ENCODE measurements at regions not wholly inside any gene's neighbourhood (a gene's known extent, or its start where the extent isn't known, plus 50 kb on each side); places are given as distances from the start of the nearest gene placed in this dataset.

GRCh38 chr1:214793708-214794107, 190.7 kb downstream of the CENPF start:
- TF ChIP-seq MIXL1 (CRISPR knock-in tag; IDR thresholded peaks at IDR 0.05) (no peak), CEBPB (IDR thresholded peaks at IDR 0.05; ENCODE audit: borderline replicate concordance, low read depth, low read length) (peak; percentile 81), ZFP36L1 (CRISPR knock-in tag; IDR thresholded peaks at IDR 0.05) (no peak), ZNF484 (CRISPR knock-in tag; IDR thresholded peaks at IDR 0.05; ENCODE audit: borderline replicate concordance, low read depth) (no peak), ZNF530 (CRISPR knock-in tag; IDR thresholded peaks at IDR 0.05; ENCODE audit: low read depth) (no peak), KDM4B (CRISPR knock-in tag; IDR thresholded peaks at IDR 0.05) (no peak), NKX3-1 (CRISPR knock-in tag; IDR thresholded peaks at IDR 0.05) (no peak)
- no peak overlapping the region for H3K27ac ChIP-seq (ENCODE audit: extremely low read length, insufficient read depth, low read length)
- BruUV-seq (replicated peaks), result no TSS peak
- no peak overlapping the region for H3K4me3 ChIP-seq (replicated peaks in 1 of 3; ENCODE audit: insufficient read depth in 1 of 3, low read depth in 2 of 3, low read length in 3 of 3)
- H3K4me2 ChIP-seq (ENCODE audit: low read depth, low read length), result no peak overlapping the region
- in situ Hi-C loops (cut with HindIII; ENCODE audit: extremely low pct_ligation_motif_present, low pct_unique_long_range_greater_than_20kb), result no loop called here
- no peak for FAIRE-seq
- no peaks in the 10 kb centered on the region for H3K9me3 ChIP-seq (ENCODE audit: low read length)
- no peaks in the 10 kb centered on the region for H3K4me1 ChIP-seq (ENCODE audit: insufficient read depth, low read length)
- H2AFZ ChIP-seq (ENCODE audit: low read length), result no peak overlapping the region
- 18% methylated on average over 2 of the region's 2 CpGs for WGBS (ENCODE audit: low lambda C conversion rate)
- H3K9ac ChIP-seq (ENCODE audit: insufficient read depth, low read depth, low read length), result no peak overlapping the region
- intact Hi-C loops (cut with micrococcal nuclease; ENCODE audit: unreplicated experiment), result loop anchor here (5.0 kb wide), 1 partner anchor 1069 kb away; no protein-coding TSS in a partner anchor
- no peaks in the 10 kb centered on the region for H3K36me3 ChIP-seq (replicated peaks in 1 of 2; ENCODE audit: control insufficient read depth in 1 of 2, insufficient read depth in 2 of 2, low read length in 2 of 2)
- POLR2A ChIA-PET, result no interaction called here
- CTCF ChIA-PET (ENCODE audit: low intra/inter-chr PET ratio, low total read pairs), result no interaction called here
- no peak for ATAC-seq
- H3K79me2 ChIP-seq (ENCODE audit: insufficient read depth, low read length), result no peaks in the 10 kb centered on the region
- no peaks in the 10 kb centered on the region for H3K27me3 ChIP-seq (ENCODE audit: control insufficient read depth in 1 of 2, insufficient read depth in 2 of 2, low read length in 2 of 2)
- no peaks in the 10 kb centered on the region for H4K20me1 ChIP-seq (ENCODE audit: insufficient read depth, low read length)
- no peak for DNase-seq (ENCODE audit: low spot score)

DNA sequence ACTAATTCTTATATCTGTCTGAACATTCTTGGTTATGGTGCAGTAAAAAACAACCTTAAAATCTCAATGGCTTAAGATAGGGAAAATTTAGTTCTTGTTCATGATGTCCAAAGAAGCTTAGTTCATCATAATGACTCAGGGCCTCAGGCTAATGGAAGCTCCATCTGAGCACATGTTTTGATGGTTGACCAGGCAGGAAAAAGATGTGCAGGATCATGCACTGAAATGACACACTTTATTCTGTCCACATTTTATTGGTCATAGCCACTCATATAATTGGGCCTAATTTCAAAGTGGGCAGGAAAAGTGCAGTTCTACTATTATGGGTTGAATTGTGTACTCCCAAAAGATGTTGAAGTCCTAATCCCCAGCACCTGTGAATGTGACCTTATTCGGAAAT, 198.2 kb downstream of the CENPF start:
- no peaks in the 10 kb centered on the region for H3K36me3 ChIP-seq (replicated peaks in 1 of 2; ENCODE audit: control insufficient read depth in 1 of 2, insufficient read depth in 2 of 2, low read length in 2 of 2)
- no peak overlapping the region for H3K4me2 ChIP-seq (ENCODE audit: low read depth, low read length)
- H3K4me3 ChIP-seq (replicated peaks in 1 of 3; ENCODE audit: insufficient read depth in 1 of 3, low read depth in 2 of 3, low read length in 3 of 3), result no peak overlapping the region
- H3K9me3 ChIP-seq (ENCODE audit: low read length), result no peaks in the 10 kb centered on the region
- intact Hi-C loops (cut with micrococcal nuclease; ENCODE audit: unreplicated experiment) (no loop called here), in situ Hi-C loops (cut with HindIII; ENCODE audit: extremely low pct_ligation_motif_present, low pct_unique_long_range_greater_than_20kb) (loop anchor here (10.0 kb wide), 1 partner anchor 344 kb away; no protein-coding TSS in a partner anchor)
- no peak overlapping the region for H2AFZ ChIP-seq (ENCODE audit: low read length)
- no TSS peak for BruUV-seq (replicated peaks)
- ATAC-seq (no peak), DNase-seq (ENCODE audit: low spot score) (no peak), FAIRE-seq (no peak)
- no peaks in the 10 kb centered on the region for H3K79me2 ChIP-seq (ENCODE audit: insufficient read depth, low read length)
- H3K27ac ChIP-seq (ENCODE audit: extremely low read length, insufficient read depth, low read length), result no peak overlapping the region
- no peak overlapping the region for H3K9ac ChIP-seq (ENCODE audit: insufficient read depth, low read depth, low read length)
- POLR2A ChIA-PET, result no interaction called here
- 0% methylated on average over 1 of the region's 1 CpG for WGBS (ENCODE audit: low lambda C conversion rate)
- no peaks in the 10 kb centered on the region for H3K4me1 ChIP-seq (ENCODE audit: insufficient read depth, low read length)
- no peaks in the 10 kb centered on the region for H4K20me1 ChIP-seq (ENCODE audit: insufficient read depth, low read length)
- CTCF ChIA-PET (ENCODE audit: low intra/inter-chr PET ratio, low total read pairs), result no interaction called here
- no peaks in the 10 kb centered on the region for H3K27me3 ChIP-seq (ENCODE audit: control insufficient read depth in 1 of 2, insufficient read depth in 2 of 2, low read length in 2 of 2)
- TF ChIP-seq KDM3A (CRISPR knock-in tag; IDR thresholded peaks at IDR 0.05; ENCODE audit: low read depth), result no peak
- TF ChIP-seq SIN3A (IDR thresholded peaks at IDR 0.05; ENCODE audit: borderline replicate concordance, low read depth, low read length), result no peak
- TF ChIP-seq EHMT2 (IDR thresholded peaks at IDR 0.05; ENCODE audit: borderline replicate concordance, low read depth, low read length), result no peak
- TF ChIP-seq, protein P1, sequence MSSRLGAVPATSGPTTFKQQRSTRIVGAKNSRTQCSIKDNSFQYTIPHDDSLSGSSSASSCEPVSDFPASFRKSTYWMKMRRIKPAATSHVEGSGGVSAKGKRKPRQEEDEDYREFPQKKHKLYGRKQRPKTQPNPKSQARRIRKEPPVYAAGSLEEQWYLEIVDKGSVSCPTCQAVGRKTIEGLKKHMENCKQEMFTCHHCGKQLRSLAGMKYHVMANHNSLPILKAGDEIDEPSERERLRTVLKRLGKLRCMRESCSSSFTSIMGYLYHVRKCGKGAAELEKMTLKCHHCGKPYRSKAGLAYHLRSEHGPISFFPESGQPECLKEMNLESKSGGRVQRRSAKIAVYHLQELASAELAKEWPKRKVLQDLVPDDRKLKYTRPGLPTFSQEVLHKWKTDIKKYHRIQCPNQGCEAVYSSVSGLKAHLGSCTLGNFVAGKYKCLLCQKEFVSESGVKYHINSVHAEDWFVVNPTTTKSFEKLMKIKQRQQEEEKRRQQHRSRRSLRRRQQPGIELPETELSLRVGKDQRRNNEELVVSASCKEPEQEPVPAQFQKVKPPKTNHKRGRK (CRISPR knock-in tag; IDR thresholded peaks at IDR 0.05), result no peak
- TF ChIP-seq NFKB2 (CRISPR knock-in tag; IDR thresholded peaks at IDR 0.05; ENCODE audit: borderline replicate concordance), result no peak
- no peak for TF ChIP-seq FOXA1 (IDR thresholded peaks at IDR 0.05)
- no peak for TF ChIP-seq FOXA1 (CRISPR knock-in tag; IDR thresholded peaks at IDR 0.05)
- no peak for TF ChIP-seq PRMT3 (CRISPR knock-in tag; IDR thresholded peaks at IDR 0.05; ENCODE audit: borderline replicate concordance, low read depth)
- TF ChIP-seq IRF2 (CRISPR knock-in tag; IDR thresholded peaks at IDR 0.05), result no peak
- no peak for TF ChIP-seq ZNF274 (CRISPR knock-in tag; IDR thresholded peaks at IDR 0.05)
- TF ChIP-seq, protein P2, sequence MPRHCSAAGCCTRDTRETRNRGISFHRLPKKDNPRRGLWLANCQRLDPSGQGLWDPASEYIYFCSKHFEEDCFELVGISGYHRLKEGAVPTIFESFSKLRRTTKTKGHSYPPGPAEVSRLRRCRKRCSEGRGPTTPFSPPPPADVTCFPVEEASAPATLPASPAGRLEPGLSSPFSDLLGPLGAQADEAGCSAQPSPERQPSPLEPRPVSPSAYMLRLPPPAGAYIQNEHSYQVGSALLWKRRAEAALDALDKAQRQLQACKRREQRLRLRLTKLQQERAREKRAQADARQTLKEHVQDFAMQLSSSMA (CRISPR knock-in tag; IDR thresholded peaks at IDR 0.05), result no peak
- TF ChIP-seq SPEN (CRISPR knock-in tag; IDR thresholded peaks at IDR 0.05; ENCODE audit: low read depth), result no peak
- no peak for TF ChIP-seq ATF7 (IDR thresholded peaks at IDR 0.05)
- TF ChIP-seq ATF7 (CRISPR knock-in tag; IDR thresholded peaks at IDR 0.05), result no peak
- no peak for TF ChIP-seq ZNF432 (CRISPR knock-in tag; IDR thresholded peaks at IDR 0.05; ENCODE audit: borderline replicate concordance)

All from HepG2 (cell line).